LoVo (cell line): ENCODE measurements at regions not wholly inside any gene's neighbourhood (a gene's known extent, or its start where the extent isn't known, plus 50 kb on each side); places are given as distances from the start of the nearest gene placed in this dataset.

ENCODE experiments used
- DNase-seq: peaks from one replicate; pipeline ENCODE4 v3.0.0-alpha.2; 2016; ENCODE audit warnings: low spot score

GRCh38 chr15:95558916-95559315, 771.6 kb upstream of the NR2F2 start:
- DNase-seq = no peak

GRCh38 chr15:95559875-95560394, 770.6 kb upstream of the NR2F2 start:
- peak; percentile 61 for DNase-seq

- no peak for DNase-seq
These were observed 769.0 kb upstream of the NR2F2 start for GRCh38 chr15:95561463-95561862.

- DNase-seq = no peak
These were observed 766.9 kb upstream of the NR2F2 start for GRCh38 chr15:95563634-95564033.

GRCh38 chr15:95565016-95565600, 765.4 kb upstream of the NR2F2 start:
- no peak for DNase-seq

GRCh38 chr15:95565690-95566089, 764.8 kb upstream of the NR2F2 start:
- no peak for DNase-seq

- no peak for DNase-seq
These were observed 762.8 kb upstream of the NR2F2 start for GRCh38 chr15:95567686-95568085.

- no peak for DNase-seq
These were observed 756.4 kb upstream of the NR2F2 start for GRCh38 chr15:95574053-95574452.

- no peak for DNase-seq
These were observed 752.6 kb upstream of the NR2F2 start for GRCh38 chr15:95577927-95578326.

GRCh38 chr15:95580121-95580520, 750.4 kb upstream of the NR2F2 start:
- no peak for DNase-seq

- no peak for DNase-seq
These were observed 748.9 kb upstream of the NR2F2 start for GRCh38 chr15:95581595-95581994.

GRCh38 chr15:95584088-95584487, 746.4 kb upstream of the NR2F2 start:
- DNase-seq = no peak

- DNase-seq = no peak
These were observed 742.4 kb upstream of the NR2F2 start for GRCh38 chr15:95588056-95588455.

GRCh38 chr15:95590533-95591044, 739.9 kb upstream of the NR2F2 start:
- DNase-seq = no peak

GRCh38 chr15:95591270-95591669, 739.2 kb upstream of the NR2F2 start:
- no peak for DNase-seq

- no peak for DNase-seq
These were observed 738.6 kb upstream of the NR2F2 start for GRCh38 chr15:95591886-95592285.

GRCh38 chr15:95594496-95594895, 736.0 kb upstream of the NR2F2 start:
- no peak for DNase-seq

GRCh38 chr15:95595759-95596158, 734.7 kb upstream of the NR2F2 start:
- no peak for DNase-seq

- no peak for DNase-seq
These were observed 734.0 kb upstream of the NR2F2 start for GRCh38 chr15:95596496-95596895.

GRCh38 chr15:95598251-95598855, 732.1 kb upstream of the NR2F2 start:
- no peak for DNase-seq

- DNase-seq = no peak
These were observed 730.1 kb upstream of the NR2F2 start for GRCh38 chr15:95600367-95600766.

- DNase-seq = no peak
These were observed 729.6 kb upstream of the NR2F2 start for GRCh38 chr15:95600884-95601283.

GRCh38 chr15:95601525-95601924, 729.0 kb upstream of the NR2F2 start:
- DNase-seq = no peak

GRCh38 chr15:95603802-95604201, 726.7 kb upstream of the NR2F2 start:
- DNase-seq = no peak
